Gastrocnemius medialis (tissue), 4 donors: ENCODE measurements at regions not wholly inside any gene's neighbourhood (a gene's known extent, or its start where the extent isn't known, plus 50 kb on each side); places are given as distances from the start of the nearest gene placed in this dataset.

Experiments
- CTCF ChIP-seq, 5 experiments: fragments of 450-650 bp in 3 of 5; fragments of 200-600 bp in 2 of 5; sonication (generic) in 2 of 5; IDR thresholded peaks in 4 of 5; conservative IDR thresholded peaks in 1 of 5; 1 replicate in 4 of 5; 2 replicates in 1 of 5; pipeline ENCODE4 v1.5.1; 2016 to 2019; ENCODE audit warnings: antibody characterized with exemption in 5 of 5, mild to moderate bottlenecking in 3 of 5, moderate library complexity in 3 of 5
- POLR2A ChIP-seq, 2 donors: fragments of 450-650 bp; IDR thresholded peaks; one replicate each; pipeline ENCODE4 v1.6.1; 2017; ENCODE audit warnings: antibody characterized with exemption in 2 of 2, mild to moderate bottlenecking in 2 of 2, moderate library complexity in 2 of 2

DNA sequence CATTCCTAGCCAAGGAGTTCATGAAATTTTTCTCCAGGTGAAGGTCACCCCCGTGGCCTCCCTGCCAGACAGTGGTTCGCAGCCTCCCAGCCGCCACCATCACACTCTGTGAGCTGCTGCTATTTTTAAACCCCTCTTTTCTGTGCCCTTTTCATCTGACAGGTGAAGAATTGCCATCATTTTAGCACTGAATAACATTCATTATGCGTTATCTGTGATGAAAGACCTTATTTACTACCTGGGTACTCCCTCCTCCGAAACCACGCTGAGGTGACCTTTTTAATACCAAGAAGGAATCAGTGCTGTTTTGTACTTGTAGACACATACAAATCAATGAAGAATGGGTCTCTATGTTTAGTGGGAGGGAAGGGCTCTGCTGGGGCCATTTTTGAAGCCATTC lies 148.9 kb upstream of the GPR12 start:
- TF ChIP-seq CTCF (IDR thresholded peaks at IDR 0.05 in 4 of 5, conservative IDR thresholded peaks at IDR 0.05 in 1 of 5) = no peak
- no peak for TF ChIP-seq POLR2A (IDR thresholded peaks at IDR 0.05)
